ENCODE measurements at regions not wholly inside any gene's neighbourhood (a gene's known extent, or its start where the extent isn't known, plus 50 kb on each side); places are given as distances from the start of the nearest gene placed in this dataset.

DNA sequence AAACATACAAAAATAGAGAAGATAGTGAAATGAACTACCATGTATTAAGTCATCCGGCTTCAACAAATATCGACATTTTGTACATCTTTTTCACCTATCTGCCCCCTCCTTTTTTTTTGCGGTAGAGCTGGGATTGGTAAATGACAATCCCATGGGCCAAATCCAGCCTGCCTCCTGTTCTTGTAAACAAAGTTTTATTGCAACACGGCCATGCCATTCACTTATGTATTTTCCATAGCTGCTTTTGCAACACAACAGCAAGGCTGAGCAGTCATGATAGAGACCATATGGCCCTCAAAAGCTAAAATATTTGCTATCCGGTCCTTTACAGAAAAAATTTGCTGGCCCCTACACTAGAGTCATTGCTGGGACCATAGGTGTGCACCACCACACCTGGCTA is 58.1 kb upstream of the PLEKHG3 start:
- Histone ChIP-seq H2AFZ (replicated peaks) (peak overlapping the region; percentile 57), H3K4me3 (no peak overlapping the region), H3K27ac (peak overlapping the region; percentile 20), H3K27me3 (no peaks in the 10 kb centered on the region), H3K4me1 (peaks cover 13% of the 10 kb centered on the region), H4K20me1 (ENCODE audit: low read depth) (no peaks in the 10 kb centered on the region), H3K79me2 (ENCODE audit: low read depth) (no peaks in the 10 kb centered on the region), H3F3A (ENCODE audit: low read depth) (no peaks in the 10 kb centered on the region), H3K4me2 (peak overlapping the region; percentile 16), H3K9ac (no peak overlapping the region), H3K9me3 (ENCODE audit: low read depth) (no peaks in the 10 kb centered on the region), H3K36me3 (no peaks in the 10 kb centered on the region)
- Mint-ChIP-seq H3K27me3 (ENCODE audit: insufficient read depth, low read depth) (peaks cover under 1% of the 10 kb centered on the region), H3K4me3 (no peak overlapping the region), H3K4me1 (peaks cover 13% of the 10 kb centered on the region), H3K9me3 (peaks cover 6% of the 10 kb centered on the region), H3K36me3 (no peaks in the 10 kb centered on the region), H3K27ac (no peak overlapping the region)
- no peak for TF ChIP-seq EZH2phosphoT487 (IDR thresholded peaks at IDR 0.05)
- no peak for TF ChIP-seq EZH2 (IDR thresholded peaks at IDR 0.05)
- TF ChIP-seq, protein P1, sequence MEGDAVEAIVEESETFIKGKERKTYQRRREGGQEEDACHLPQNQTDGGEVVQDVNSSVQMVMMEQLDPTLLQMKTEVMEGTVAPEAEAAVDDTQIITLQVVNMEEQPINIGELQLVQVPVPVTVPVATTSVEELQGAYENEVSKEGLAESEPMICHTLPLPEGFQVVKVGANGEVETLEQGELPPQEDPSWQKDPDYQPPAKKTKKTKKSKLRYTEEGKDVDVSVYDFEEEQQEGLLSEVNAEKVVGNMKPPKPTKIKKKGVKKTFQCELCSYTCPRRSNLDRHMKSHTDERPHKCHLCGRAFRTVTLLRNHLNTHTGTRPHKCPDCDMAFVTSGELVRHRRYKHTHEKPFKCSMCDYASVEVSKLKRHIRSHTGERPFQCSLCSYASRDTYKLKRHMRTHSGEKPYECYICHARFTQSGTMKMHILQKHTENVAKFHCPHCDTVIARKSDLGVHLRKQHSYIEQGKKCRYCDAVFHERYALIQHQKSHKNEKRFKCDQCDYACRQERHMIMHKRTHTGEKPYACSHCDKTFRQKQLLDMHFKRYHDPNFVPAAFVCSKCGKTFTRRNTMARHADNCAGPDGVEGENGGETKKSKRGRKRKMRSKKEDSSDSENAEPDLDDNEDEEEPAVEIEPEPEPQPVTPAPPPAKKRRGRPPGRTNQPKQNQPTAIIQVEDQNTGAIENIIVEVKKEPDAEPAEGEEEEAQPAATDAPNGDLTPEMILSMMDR (IDR thresholded peaks at IDR 0.05), result no peak
- DNase-seq (ENCODE audit: low spot score), result no peak

DNA sequence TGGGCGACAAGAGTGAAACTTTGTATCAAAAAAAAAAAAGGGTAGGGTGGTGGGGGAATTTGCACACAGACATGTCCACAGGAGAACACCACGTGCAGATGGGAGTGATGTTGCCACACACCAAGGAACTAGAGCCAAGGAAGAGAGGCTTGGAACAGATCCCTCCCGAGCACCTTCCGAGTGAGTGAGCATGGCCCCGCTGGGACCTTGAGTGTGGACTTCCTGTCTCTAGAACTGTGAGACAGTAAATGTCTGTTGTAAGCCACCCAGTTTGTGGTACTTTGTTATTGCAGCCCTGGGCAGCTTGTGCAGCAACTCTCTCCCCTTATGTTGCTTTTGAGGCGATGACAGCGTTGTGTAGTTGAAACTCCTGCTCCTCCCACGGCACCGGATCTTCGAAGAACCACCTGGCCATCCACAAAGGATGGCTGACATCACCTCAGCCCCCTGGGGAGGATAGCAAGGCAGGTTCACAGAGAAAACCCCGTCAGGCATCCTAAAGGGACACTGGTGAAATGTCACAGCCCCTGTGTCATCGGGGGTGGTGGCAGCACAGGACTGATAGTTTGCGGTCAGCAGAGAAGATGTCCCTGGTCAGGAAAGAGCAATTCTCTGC is 54.7 kb upstream of the PLEKHG3 start:
- no peak for DNase-seq (ENCODE audit: low spot score)
- H3K4me3 Mint-ChIP-seq, result no peak overlapping the region
- Histone ChIP-seq H3K9me3 (ENCODE audit: low read depth) (no peaks in the 10 kb centered on the region), H4K20me1 (ENCODE audit: low read depth) (no peaks in the 10 kb centered on the region), H3K4me2 (no peak overlapping the region), H3K36me3 (no peaks in the 10 kb centered on the region), H2AFZ (replicated peaks) (no peak overlapping the region), H3K4me3 (no peak overlapping the region), H3K27ac (no peak overlapping the region), H3K27me3 (no peaks in the 10 kb centered on the region), H3K4me1 (peaks cover 13% of the 10 kb centered on the region), H3K79me2 (ENCODE audit: low read depth) (no peaks in the 10 kb centered on the region), H3K9ac (no peak overlapping the region), H3F3A (ENCODE audit: low read depth) (no peaks in the 10 kb centered on the region)
- TF ChIP-seq EZH2phosphoT487 (IDR thresholded peaks at IDR 0.05) (no peak), EZH2 (IDR thresholded peaks at IDR 0.05) (no peak)
- TF ChIP-seq, protein P1 (IDR thresholded peaks at IDR 0.05), result no peak
- peaks cover 13% of the 10 kb centered on the region for H3K4me1 Mint-ChIP-seq
- no peak overlapping the region for H3K27ac Mint-ChIP-seq
- peaks cover 2% of the 10 kb centered on the region for H3K27me3 Mint-ChIP-seq (ENCODE audit: insufficient read depth, low read depth)
- H3K9me3 Mint-ChIP-seq, result no peaks in the 10 kb centered on the region
- H3K36me3 Mint-ChIP-seq, result no peaks in the 10 kb centered on the region

DNA sequence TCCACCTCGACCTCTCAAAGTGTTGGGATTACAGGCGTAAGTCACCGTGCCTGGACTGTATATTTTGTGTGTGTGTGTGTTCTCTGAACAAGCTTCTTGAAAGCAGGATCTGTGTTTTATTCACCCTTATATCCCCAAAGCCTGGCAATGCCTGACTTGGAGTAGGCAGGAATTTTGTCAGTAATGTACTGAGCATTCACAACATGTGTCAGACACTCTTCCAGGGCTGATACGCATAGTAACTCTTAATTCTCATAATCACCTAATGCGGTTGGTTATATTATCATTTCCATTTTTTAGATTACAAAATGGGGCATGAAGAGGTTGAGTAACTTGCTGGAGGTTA is 50.4 kb upstream of the PLEKHG3 start:
- Histone ChIP-seq H3K36me3 (no peaks in the 10 kb centered on the region), H3K4me3 (no peak overlapping the region), H4K20me1 (ENCODE audit: low read depth) (no peaks in the 10 kb centered on the region), H2AFZ (replicated peaks) (no peak overlapping the region), H3K4me2 (no peak overlapping the region), H3K27me3 (no peaks in the 10 kb centered on the region), H3K4me1 (no peaks in the 10 kb centered on the region), H3F3A (ENCODE audit: low read depth) (no peaks in the 10 kb centered on the region), H3K27ac (no peak overlapping the region), H3K9me3 (ENCODE audit: low read depth) (no peaks in the 10 kb centered on the region), H3K79me2 (ENCODE audit: low read depth) (no peaks in the 10 kb centered on the region), H3K9ac (no peak overlapping the region)
- H3K36me3 Mint-ChIP-seq, result no peaks in the 10 kb centered on the region
- peaks cover 10% of the 10 kb centered on the region for H3K27me3 Mint-ChIP-seq (ENCODE audit: insufficient read depth, low read depth)
- DNase-seq (ENCODE audit: low spot score), result no peak
- no peak for TF ChIP-seq EZH2phosphoT487 (IDR thresholded peaks at IDR 0.05)
- TF ChIP-seq EZH2 (IDR thresholded peaks at IDR 0.05), result no peak
- H3K9me3 Mint-ChIP-seq, result no peaks in the 10 kb centered on the region
- no peak overlapping the region for H3K4me3 Mint-ChIP-seq
- no peaks in the 10 kb centered on the region for H3K4me1 Mint-ChIP-seq
- H3K27ac Mint-ChIP-seq, result no peak overlapping the region

DNA sequence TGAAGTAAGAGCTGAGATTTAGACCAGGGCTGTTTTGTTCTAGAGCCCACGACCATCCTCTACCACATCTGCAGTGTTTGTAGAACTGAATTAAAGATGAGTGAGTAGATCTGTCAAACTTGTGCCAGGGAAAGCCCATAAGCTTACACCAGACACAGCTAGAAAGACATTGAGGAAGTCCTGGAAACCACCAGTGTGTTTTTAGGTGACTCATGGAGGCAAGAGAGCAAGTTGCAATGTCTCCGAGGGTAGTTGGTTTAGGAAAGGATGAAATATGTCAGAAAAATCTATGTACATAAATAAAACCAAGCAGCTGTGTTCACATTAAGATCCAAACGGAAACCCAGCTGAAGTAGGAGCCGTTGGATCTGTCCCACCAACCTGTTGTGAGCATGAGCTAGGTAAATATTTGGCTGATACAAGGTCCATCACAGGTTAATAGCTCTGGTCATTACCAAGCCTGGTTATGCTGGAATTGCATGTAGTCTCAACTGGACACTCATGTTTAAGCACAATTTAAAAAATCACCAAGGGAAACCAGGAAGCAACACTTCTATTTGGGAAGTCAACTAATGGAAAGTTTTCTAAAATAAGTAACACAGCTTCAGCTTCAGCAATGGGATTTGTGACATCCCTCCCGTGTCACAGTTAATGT is 49.9 kb upstream of the PLEKHG3 start:
- Histone ChIP-seq H3K79me2 (ENCODE audit: low read depth) (no peaks in the 10 kb centered on the region), H3K4me1 (no peaks in the 10 kb centered on the region), H3K4me3 (no peak overlapping the region), H3K9me3 (ENCODE audit: low read depth) (no peaks in the 10 kb centered on the region), H3K27ac (no peak overlapping the region), H3K4me2 (no peak overlapping the region), H4K20me1 (ENCODE audit: low read depth) (no peaks in the 10 kb centered on the region), H2AFZ (replicated peaks) (no peak overlapping the region), H3K36me3 (no peaks in the 10 kb centered on the region), H3K9ac (no peak overlapping the region), H3F3A (ENCODE audit: low read depth) (no peaks in the 10 kb centered on the region), H3K27me3 (no peaks in the 10 kb centered on the region)
- Mint-ChIP-seq H3K27ac (peak overlapping the region; percentile 30), H3K36me3 (no peaks in the 10 kb centered on the region), H3K4me3 (no peak overlapping the region), H3K9me3 (no peaks in the 10 kb centered on the region), H3K4me1 (no peaks in the 10 kb centered on the region), H3K27me3 (ENCODE audit: insufficient read depth, low read depth) (peaks cover 10% of the 10 kb centered on the region)
- TF ChIP-seq EZH2phosphoT487 (IDR thresholded peaks at IDR 0.05), result no peak
- no peak for TF ChIP-seq EZH2 (IDR thresholded peaks at IDR 0.05)
- TF ChIP-seq, protein P1 (IDR thresholded peaks at IDR 0.05), result no peak
- no peak for DNase-seq (ENCODE audit: low spot score)
